ENCODE measurements at regions not wholly inside any gene's neighbourhood (a gene's known extent, or its start where the extent isn't known, plus 50 kb on each side); places are given as distances from the start of the nearest gene placed in this dataset.

DNA sequence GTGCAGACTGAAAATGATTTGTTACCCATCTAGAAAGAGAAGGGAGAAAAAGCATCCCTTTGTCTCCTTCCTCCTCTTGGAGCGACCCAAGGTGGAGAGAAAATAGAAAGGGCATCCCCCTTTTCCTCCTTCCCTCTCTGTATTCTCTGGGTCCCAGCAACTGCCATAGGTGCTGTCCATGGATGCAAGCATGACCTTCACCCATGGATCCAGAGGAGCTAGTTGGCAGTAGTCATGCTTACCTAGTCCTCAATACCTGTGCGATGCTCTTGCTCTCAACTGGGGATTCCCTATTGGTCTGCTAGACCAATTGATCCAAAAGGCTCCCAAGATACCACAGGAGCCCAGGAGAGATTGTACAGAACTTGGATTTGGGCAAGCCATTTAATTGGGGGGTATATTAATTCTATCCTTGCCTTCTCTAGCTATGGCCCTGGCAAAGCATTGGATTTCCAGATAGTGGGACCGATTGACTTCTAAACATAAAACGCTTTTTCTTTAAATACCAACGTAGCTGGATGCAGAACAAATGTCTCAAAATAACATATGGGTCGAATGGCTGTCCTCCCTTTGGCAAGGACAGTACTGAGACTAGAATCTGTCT, 547.8 kb upstream of the IGFBP3 start:
- DNase-seq: peak; percentile 8

DNA sequence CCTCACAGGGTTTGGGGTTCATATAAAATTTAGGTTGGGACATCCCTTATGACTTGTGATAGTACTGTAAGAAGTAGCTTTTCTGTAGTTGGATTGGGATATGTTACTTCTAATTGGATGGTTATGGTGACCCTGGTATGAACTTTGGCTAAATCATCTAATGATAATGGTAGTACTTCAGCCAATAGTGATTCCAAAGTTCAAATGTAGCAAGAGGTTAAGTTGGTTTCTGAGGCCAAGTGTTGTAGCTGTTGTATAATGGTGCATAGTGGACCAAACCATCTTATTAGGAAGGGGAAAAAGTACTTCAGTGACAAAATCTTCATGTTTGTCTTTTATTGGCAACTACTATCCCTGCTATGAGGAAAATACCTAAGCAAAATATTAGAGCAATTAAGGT, 542.1 kb upstream of the IGFBP3 start:
- DNase-seq: no peak

DNA sequence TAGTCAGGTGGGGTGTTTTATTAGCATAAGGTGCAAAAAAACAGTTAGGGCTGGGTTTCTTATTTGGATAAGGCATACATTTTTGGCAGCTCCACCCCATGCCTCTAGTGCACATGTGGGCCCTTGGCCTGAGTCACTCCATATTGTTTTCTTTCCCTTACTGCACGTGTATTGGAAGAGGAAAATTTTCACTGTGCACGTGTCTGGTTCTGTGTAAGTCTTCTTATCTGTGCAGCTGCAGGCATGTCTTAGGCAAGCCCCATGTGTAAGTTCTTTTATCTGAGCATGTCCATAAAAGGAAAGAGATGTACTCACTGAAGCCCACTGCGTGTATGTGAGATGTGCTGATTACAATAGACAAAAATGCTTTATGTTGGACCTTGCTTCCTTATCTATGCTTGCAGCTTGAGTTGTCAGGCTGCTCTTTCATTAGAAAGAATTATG, 540.3 kb upstream of the IGFBP3 start:
- peak; percentile 7 for DNase-seq

DNA sequence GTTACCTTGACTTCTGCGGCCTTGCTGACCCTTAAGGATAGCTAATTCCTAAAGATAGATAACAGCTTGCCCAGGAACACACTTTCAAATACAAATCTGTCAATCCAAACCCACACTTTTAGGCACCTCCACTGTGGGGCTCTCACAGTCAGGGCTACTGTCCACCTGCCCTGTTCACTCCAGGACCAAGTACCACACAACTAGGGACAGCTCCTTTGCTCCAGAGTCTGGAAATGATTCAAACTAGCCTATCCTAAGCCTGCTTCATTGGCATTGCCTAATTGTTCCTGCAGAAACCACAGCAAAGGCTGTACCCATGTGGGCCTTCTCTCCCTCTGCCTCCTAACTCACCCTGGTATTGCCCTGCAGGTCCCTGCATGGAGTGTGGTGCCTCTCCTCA, 538.9 kb upstream of the IGFBP3 start:
- DNase-seq: no peak

DNA sequence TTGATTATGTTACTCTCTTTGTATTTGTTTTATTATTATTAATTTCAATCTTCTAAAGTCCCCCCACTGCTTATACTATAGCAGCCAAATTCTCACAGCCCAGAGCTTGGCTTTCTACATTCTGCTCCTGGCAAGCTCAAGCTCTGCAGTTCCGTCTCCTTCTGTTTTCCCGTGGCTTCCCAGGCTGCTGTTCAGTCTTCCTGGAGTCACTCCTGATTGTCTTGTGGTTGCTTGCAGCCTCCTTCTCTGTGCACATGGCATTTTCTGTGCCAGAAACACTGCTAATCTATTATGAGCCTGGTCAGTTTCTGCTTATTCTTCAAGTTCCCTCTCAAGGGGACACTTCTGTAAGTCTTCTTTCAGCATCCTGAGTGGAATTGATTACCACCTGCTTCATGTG, 533.7 kb upstream of the IGFBP3 start:
- no peak for DNase-seq

DNA sequence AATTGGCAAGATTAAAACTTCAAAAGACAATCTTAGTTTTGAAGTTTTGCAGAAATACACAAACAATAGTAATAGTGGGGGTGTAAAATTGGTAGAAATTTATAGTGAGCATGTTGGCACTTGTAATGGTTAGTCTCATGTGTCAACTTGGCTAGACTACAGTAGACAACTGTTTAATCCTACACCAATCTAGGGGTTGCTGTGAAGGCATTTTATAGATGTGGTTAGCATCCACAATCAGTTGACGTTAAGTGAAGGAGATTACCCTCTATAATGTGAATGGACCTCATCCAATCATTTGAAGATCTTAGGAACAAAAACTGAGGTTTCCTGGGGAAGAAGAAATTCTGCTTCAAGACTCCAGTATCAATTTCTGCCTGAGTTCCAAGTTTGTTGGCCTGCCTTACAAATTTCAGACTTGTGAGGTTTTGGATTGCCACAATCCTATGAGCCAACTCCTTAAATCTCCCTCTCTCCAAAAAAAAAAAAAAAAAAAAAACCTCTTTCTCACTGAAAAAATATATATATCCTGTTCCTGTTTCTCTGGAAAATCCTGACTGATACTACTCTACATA, 531.6 kb upstream of the IGFBP3 start:
- DNase-seq: no peak

DNA sequence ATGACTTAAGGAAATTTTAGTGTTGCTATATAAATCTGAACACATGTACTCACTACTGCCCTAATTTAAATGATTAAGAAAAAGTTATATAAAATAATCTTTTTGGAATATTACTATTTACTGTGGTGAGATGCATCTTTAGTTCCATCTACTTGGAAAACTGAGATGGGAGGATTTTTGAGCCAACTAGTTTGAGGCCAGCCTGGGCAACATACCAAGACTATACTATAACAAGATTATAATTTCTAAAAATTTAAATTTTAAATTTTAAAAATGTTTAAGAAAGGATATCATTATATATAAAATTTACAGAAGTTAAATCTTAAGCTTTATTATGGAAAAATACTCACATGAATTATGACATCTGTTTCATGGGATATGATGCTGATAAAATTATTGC, 530.8 kb upstream of the IGFBP3 start:
- DNase-seq: no peak

DNA sequence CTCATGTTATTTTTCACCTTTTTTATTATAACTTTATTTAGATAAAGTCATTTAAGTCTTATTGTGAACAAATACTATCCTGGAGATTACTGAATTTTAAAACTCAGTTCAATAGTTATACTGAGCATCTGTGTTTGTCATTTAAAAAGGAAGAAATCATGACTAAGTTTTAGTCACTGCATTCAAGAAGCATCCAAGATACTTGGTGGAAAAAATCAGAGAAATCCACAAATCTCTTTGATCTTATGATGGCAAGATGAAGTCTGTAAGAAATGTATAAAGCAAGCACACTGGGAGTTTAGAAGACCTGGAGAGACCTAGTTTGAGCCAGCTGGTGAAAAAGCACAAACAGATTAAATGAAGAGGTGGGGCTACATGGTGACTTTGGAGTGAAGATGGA, 529.8 kb upstream of the IGFBP3 start:
- no peak for DNase-seq

DNA sequence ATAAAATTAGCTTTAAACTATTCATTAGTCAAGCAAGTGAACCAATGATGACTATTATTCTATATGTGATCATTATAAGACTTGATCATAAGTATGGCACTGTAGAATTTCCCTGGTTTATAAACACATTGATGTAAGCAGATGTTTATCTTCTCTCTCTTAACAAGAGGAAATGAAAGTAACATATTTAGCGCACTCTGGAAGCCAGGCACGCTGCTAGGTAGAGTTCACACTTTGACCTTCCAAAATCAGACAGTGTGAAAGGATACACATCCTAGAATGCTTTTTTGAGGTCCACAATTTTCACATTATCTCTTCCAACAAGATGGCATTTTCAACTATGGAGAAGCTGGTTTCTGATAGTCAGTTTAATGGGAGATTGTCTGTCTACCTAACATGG, 529.4 kb upstream of the IGFBP3 start:
- DNase-seq: no peak

DNA sequence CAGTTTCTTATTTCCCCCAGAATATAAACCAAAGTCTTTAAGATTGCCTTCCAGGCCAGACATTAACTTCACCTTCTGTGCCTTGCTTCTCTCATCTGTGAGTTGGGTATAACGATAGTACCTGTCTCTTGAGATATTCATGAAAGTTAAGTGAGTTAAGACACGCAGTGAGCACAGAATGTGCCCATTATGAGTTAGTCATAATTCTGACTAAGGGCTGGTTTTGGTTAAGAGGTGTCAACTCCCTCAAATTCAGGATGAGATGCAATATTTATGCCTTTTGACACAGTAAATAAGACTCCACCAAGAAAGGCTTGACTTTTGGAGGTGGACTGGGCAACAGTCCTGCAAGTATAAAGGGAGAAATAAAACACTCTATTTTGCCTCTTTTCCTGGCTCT, 528.7 kb upstream of the IGFBP3 start:
- no peak for DNase-seq

DNA sequence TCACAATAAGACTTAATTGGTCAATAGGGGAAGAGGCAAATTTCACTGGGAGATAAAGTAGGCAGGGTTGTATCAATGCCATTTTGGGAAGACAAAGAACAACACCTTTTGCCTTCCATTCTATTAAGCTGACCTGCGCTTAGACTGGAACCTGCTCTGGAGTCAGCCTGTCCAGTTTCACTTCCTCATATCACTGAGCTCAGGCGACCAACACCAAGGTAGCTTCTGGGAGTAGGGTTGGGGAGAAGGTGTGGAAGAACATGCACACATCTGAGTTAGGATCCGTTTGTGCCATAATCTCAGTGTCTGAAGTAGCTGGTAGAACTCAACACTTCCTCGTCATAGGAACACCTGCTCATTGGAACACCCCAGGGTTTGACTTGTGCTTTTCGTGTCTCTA, 527.4 kb upstream of the IGFBP3 start:
- no peak for DNase-seq

DNA sequence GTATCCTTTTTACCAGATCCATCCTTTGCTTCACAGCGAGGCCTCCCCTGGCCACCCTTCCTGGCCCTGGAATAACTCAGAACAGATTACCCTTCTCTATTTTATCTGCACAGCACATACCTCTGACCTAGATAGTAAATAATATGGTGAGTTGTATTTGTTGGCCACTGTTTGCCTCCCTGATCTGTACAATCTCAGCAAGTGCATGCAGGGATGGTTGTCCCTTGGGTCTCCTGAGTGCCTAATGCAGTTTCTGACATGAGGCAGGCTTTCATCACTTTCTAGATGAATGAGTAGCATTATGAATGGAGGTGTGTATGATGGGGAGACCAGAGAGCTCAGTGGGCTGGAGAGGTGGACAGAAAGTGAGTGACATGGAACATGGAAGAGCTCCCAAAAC, 525.1 kb upstream of the IGFBP3 start:
- no peak for DNase-seq

DNA sequence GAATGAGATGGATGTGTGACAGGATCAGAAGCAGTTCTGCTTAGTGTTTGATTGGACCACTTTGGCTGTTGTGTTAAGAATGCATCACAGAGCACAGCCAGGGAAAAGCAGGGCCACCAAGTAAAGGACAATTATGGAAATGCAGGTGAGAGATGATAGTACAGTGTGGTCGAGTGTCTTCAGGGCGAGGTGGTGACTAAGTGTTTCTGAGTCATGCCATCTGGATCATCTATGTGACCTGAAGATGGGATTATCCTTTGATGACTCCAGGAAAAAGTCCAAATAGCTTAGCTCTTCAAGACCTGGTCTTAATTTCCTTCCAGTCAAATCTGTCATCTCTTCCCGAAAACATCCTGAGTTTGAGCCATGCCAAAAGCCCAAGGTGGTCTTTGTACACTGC, 523.2 kb upstream of the IGFBP3 start:
- DNase-seq: no peak

DNA sequence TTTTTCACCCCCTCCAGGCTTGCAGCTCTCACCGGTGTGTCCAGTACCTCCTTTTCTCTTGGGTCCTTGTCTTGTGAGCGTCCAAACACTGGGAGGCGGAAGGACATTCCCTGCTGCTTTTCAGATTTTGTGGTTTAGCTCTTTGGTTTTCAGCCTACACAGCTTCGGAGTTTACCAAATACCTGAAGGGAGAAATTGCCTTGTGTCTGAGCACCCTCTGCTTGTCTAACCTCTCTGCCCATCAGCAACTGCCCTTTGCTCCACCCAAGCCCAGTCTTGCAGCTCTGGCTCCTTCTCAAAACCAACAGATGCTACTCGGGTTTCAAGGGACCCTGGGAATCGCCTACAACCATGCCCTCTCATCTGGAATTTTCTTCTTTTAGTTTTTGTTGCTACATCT, 519.1 kb upstream of the IGFBP3 start:
- DNase-seq: no peak

DNA sequence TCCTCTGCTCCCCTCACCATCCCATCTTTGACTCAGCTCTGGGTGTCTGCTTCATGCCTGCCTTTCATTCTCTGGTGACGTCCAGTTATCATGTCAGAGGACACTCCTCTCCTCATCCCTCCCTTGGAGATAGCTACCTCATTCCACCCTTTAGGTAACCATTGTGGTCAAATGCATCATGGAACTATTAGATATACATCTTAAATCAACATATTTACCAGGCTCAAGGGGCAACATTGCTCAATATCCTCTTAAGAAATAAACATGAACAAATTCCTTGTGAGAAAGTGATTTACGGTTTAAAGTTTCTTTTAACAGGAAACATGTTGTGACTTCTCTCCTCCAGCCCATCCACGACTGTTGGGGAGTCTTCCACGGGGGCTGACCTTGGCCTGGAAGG, 511.6 kb upstream of the IGFBP3 start:
- DNase-seq: no peak

DNA sequence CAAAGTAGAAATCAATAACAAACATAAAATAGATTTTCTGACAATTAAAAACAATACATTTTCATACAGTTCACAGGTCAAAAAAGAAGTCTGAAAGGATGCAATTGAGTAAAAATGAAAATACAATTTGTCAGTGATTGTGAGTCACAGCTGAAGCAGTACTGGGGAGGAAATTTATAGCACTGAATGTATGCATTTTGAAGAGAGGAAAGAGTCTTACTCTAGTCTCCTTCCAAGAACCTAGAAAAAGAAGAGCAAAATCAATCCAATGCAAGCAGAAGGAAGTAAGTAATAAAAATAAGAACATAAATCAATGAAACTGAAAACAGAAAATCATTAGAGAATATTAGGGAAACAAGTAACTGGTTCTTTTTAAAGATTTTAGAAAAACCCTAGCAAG, 507.2 kb upstream of the IGFBP3 start:
- DNase-seq: no peak

DNA sequence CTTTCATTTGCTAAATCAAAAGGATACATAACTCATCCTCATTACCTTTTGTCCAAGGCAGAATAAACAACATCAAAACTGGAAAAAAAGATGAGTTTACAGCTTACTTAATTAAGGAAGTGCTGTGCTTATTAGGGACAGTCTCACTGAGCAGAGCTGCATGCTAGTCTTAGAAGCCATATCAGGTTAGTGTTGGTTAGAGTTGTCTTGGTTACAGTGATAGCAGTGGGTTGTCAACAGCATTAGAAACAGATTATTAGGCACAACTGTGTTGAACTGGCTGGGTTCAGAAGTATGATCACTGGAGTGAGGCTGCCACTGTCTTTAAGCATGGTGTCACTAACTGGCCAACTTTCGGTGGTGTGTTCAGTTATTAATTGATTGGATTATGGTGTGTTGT, 503.9 kb upstream of the IGFBP3 start:
- no peak for DNase-seq

DNA sequence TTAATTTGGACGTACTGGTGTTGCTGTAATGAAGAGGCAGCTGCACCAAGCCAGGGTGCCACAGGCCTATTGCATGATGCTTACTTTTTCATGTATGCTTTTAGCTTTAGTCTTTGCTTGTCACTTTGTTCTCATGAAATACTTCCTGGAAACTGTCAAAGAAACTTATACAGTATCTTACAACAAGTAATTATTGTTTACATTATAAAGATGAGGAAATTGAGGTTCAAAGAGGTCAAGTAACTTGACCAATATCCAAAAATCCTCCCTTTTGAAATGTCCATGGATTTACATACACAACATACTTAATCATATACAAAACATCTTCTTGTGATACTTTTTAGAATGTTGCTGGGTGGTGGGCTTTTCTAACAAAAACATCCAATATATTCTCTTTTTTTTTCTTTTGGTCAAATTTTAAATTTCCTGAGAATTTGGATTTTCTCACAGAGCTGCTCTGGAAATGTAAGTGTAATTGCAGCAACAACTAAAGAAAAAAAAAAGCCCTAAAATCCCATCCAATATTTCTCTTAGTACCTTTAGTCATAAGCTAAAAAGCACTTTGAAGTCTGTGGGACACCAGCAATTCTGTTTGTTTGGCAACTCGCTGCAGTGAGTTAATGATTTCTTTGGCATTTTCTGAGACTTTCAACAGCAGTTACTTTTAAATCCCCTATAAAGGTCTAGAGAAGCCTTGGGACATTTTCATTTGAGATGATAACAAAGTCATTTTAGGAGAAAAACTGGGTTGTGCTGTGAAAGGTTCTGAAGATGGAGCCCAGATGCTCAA, 500.6 kb upstream of the IGFBP3 start:
- no peak for DNase-seq

DNA sequence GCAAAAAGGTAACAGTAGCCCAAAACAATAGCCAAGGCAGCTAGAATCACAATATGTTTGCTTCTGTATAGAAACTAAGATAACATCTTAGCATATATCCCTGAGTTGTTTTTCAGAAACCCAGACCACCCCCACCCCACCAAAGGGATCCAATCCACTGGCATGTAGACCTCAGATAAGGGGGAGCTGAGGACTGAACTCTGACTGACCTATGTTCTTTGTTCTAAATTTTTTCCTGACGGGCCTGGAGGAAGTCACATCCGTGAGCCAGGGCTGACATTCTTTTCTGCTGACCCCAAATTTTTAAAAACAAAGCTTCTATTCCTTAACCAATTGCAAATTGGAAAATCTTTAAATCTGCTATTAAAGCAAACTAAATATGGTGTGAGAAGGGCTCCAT, 493.9 kb upstream of the IGFBP3 start:
- no peak for DNase-seq

DNA sequence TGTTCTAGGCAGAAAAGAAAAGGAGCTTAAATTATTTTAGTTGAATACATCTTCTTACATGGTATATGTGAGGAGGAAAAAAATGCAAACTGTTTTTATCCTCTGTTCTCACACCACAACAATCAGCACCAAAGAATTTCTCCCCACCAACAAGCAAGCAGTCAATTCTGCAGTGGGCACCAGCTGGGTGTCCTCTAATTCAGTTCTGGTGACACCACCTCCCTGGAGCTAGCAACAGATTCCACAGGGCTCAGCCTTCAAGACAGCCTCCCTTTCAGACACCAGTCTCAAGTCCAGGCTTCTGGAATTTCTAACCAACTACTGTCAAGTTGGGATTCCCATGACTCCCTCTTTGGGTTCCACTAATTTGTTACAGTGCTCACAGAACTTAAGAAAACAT, 490.2 kb upstream of the IGFBP3 start:
- DNase-seq: no peak

DNA sequence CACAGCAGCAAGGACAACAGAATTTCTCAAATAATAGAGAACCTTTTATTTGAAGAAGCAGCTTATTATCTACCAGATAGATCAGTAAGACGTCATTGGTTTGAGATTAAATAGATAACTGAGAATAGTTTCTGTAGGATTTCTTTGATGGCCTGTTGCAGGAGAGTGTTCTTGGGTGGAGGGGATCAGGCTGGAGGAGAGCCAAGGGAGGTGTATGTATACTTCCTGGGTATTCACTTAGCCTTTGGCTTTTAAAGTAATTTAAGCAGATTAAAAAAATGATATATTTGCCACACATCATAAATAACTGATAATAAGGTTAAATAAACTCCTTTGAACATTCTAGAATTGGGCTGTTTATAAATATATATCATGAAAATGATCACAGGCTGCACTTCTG, 486.1 kb upstream of the IGFBP3 start:
- DNase-seq: no peak

DNA sequence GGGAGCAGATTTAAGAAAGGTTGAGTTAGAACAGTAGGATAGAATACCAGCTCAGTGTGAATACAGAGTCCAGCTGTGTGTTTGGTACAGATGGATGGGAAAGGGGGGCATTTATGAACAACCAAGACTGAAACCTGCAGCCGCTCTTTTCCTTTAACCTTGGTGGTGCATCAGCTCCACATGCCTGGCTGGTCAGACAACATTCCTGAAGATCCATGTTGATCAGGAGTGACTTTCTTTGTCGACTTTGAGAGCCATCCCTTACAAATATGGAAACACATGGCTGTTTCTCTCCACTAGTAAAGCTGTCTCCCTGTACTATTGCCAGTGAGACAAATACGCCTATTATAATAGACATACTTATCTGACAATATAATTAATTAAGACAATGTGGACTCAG, 476.5 kb upstream of the IGFBP3 start:
- no peak for DNase-seq

DNA sequence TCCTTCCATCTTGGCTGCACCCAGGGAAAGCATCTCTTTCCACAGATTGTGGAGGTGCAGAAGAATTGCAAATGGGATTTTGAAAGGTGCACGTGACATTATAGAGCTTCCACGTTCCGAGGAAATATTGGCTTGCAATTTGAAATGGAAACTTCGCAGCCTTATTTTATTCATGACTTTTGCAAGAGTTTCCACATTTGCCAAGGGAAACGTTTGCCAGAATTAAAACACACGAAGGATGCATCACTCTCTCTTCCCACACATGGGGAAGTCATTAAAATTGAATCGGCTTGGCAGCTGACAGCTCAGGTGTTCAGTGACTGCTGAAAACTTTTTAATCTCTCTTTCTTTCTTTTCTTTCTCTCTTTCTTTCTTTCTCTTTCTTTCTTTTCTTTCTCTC, 475.4 kb upstream of the IGFBP3 start:
- DNase-seq: no peak

DNA sequence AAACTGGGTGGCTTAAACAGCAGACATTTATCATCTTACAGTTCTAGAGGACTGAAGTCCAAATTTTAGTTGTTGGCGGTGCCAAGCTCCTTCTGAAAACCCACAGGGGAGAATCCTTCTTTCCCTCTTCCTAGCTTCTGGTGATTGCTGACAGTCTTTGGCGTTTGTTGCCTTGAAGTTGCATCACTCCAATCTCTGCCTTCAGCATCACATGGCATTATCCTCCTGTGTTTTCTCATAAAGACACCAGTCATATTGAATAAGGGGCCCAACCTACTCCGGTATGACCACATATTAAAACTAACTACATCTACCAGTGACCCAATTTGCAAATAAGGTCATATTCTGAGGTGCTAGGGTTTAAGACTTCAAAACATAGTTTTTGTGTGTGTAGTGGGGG, 472.1 kb upstream of the IGFBP3 start:
- no peak for DNase-seq
